Right atrium auricular region (tissue), 2 donors: ENCODE measurements at regions not wholly inside any gene's neighbourhood (a gene's known extent, or its start where the extent isn't known, plus 50 kb on each side); places are given as distances from the start of the nearest gene placed in this dataset.
A peak's percentile ranks its signal among the peaks of the same experiment; 100 is the strongest.
"Not testable (repeated sequence)": the region's sequence is repeated elsewhere in the genome, so short reads cannot be mapped to it uniquely, and the experiment has no call there.

Source experiments
- DNase-seq: peaks from one replicate; pipeline ENCODE4 v3.0.0-alpha.2; 2019; ENCODE audit warnings: low spot score
- H3K27ac ChIP-seq, 2 donors: fragments of 200-600 bp; sonication (generic); 1 replicate in 1 of 2; 2 replicates in 1 of 2; pipeline ENCODE4 v1.5.1; 2016 to 2019
- H3K27me3 ChIP-seq, 2 donors: fragments of 200-600 bp; sonication (generic); one replicate each; pipeline versions ENCODE4 v1.5.1 to v1.6.0; 2017 to 2019
- H3K36me3 ChIP-seq: fragments of 200-600 bp; sonication (generic); one replicate; pipeline ENCODE4 v1.5.1; 2016
- H3K4me1 ChIP-seq, 2 donors: fragments of 200-600 bp; sonication (generic); one replicate each; pipeline versions ENCODE4 v1.5.1 to v1.6.0; 2017 to 2019
- H3K4me3 ChIP-seq, 2 donors: fragments of 200-600 bp; sonication (generic); 1 replicate in 1 of 2; 2 replicates in 1 of 2; pipeline ENCODE4 v1.5.1; 2017 to 2019; ENCODE audit warnings: mild to moderate bottlenecking in 1 of 2, moderate library complexity in 1 of 2
- H3K9me3 ChIP-seq, 2 donors: fragments of 200-600 bp; sonication (generic); one replicate each; pipeline ENCODE4 v1.5.1; 2019
- CTCF ChIP-seq, 2 donors: fragments of 200-600 bp; sonication (generic); IDR thresholded peaks; one replicate each; pipeline ENCODE4 v1.5.1; 2019; ENCODE audit warnings: antibody characterized with exemption in 2 of 2

GRCh38 chr1:832136-832535 is 91.6 kb upstream of the SAMD11 start:
- DNase-seq: no peak
- H3K36me3 ChIP-seq: no peaks in the 10 kb centered on the region
- no peaks in the 10 kb centered on the region for H3K9me3 ChIP-seq
- peak overlapping the region; percentile 72 to 81 for H3K27ac ChIP-seq
- H3K4me1 ChIP-seq: peaks cover 0 to 17% of the 10 kb centered on the region in 2 donors
- no peak overlapping the region for H3K4me3 ChIP-seq
- no peaks in the 10 kb centered on the region for H3K27me3 ChIP-seq
- no peak for TF ChIP-seq CTCF (IDR thresholded peaks at IDR 0.05)

- H3K4me3 ChIP-seq, H3K27me3 ChIP-seq, H3K9me3 ChIP-seq, H3K36me3 ChIP-seq, DNase-seq: not testable (repeated sequence)
- Histone ChIP-seq H3K4me1 (peaks cover 0 to 17% of the 10 kb centered on the region in 2 donors), H3K27ac (peak overlapping the region; percentile 64 to 72)
Measured at GRCh38 chr1:833226-833625, 90.5 kb upstream of the SAMD11 start.

- Histone ChIP-seq H3K4me1 (peaks cover 0 to 13% of the 10 kb centered on the region in 2 donors), H3K27ac (peak overlapping the region; percentile 54 to 80)
- not testable (repeated sequence) for H3K9me3 ChIP-seq, H3K36me3 ChIP-seq, H3K27me3 ChIP-seq, DNase-seq, H3K4me3 ChIP-seq
Measured at GRCh38 chr1:835509-835908, 88.2 kb upstream of the SAMD11 start.

GRCh38 chr1:837601-838000 is 86.1 kb upstream of the SAMD11 start:
- H3K4me1 ChIP-seq, H3K27ac ChIP-seq, H3K9me3 ChIP-seq, H3K27me3 ChIP-seq, H3K4me3 ChIP-seq, DNase-seq, H3K36me3 ChIP-seq: not testable (repeated sequence)

- not testable (repeated sequence) for H3K9me3 ChIP-seq, DNase-seq, H3K4me1 ChIP-seq, H3K27me3 ChIP-seq, H3K4me3 ChIP-seq, H3K36me3 ChIP-seq
- H3K27ac ChIP-seq: peak overlapping the region; percentile 16 to 18
Measured at GRCh38 chr1:838291-838690, 85.4 kb upstream of the SAMD11 start.

GRCh38 chr1:840592-840991 is 83.1 kb upstream of the SAMD11 start:
- not testable (repeated sequence) for H3K27ac ChIP-seq, H3K36me3 ChIP-seq, DNase-seq, H3K9me3 ChIP-seq, H3K4me3 ChIP-seq, H3K27me3 ChIP-seq, H3K4me1 ChIP-seq

GRCh38 chr1:841671-842425 is 81.9 kb upstream of the SAMD11 start:
- H3K9me3 ChIP-seq, H3K27me3 ChIP-seq, H3K27ac ChIP-seq, H3K4me1 ChIP-seq, H3K4me3 ChIP-seq, DNase-seq, H3K36me3 ChIP-seq: not testable (repeated sequence)

GRCh38 chr1:842799-843198 is 80.9 kb upstream of the SAMD11 start:
- H3K27me3 ChIP-seq, H3K4me1 ChIP-seq, H3K9me3 ChIP-seq, H3K27ac ChIP-seq, H3K4me3 ChIP-seq, H3K36me3 ChIP-seq, DNase-seq: not testable (repeated sequence)

GRCh38 chr1:843946-844345 is 79.8 kb upstream of the SAMD11 start:
- not testable (repeated sequence) for H3K27ac ChIP-seq, H3K4me1 ChIP-seq, H3K36me3 ChIP-seq, H3K9me3 ChIP-seq, DNase-seq, H3K27me3 ChIP-seq, H3K4me3 ChIP-seq

- no peaks in the 10 kb centered on the region for H3K27me3 ChIP-seq
- H3K36me3 ChIP-seq: no peaks in the 10 kb centered on the region
- no peak for DNase-seq
- TF ChIP-seq CTCF (IDR thresholded peaks at IDR 0.05): no peak
- no peak overlapping the region for H3K4me3 ChIP-seq
- no peaks in the 10 kb centered on the region for H3K9me3 ChIP-seq
- no peaks in the 10 kb centered on the region for H3K4me1 ChIP-seq
- no peak overlapping the region for H3K27ac ChIP-seq
Measured at GRCh38 chr1:844472-845026, 79.2 kb upstream of the SAMD11 start.

- not testable (repeated sequence) for H3K4me3 ChIP-seq, H3K27ac ChIP-seq, H3K27me3 ChIP-seq, H3K36me3 ChIP-seq, H3K4me1 ChIP-seq, DNase-seq, H3K9me3 ChIP-seq
Measured at GRCh38 chr1:845641-846040, 78.1 kb upstream of the SAMD11 start.

- H3K4me3 ChIP-seq, H3K4me1 ChIP-seq, H3K9me3 ChIP-seq, DNase-seq, H3K27me3 ChIP-seq, H3K27ac ChIP-seq, H3K36me3 ChIP-seq: not testable (repeated sequence)
Measured at GRCh38 chr1:849873-850272, 73.8 kb upstream of the SAMD11 start.
